ENCODE measurements at regions not wholly inside any gene's neighbourhood (a gene's known extent, or its start where the extent isn't known, plus 50 kb on each side); places are given as distances from the start of the nearest gene placed in this dataset.

GRCh38 chr6:76553256-76553655 is 480.8 kb upstream of the IMPG1 start:
- DNase-seq (ENCODE audit: low read depth, low spot score): no peak
- peaks cover 2% of the 10 kb centered on the region; the same call in 1 of the 2 replicates for H3K9me3 ChIP-seq (ENCODE audit: control insufficient read depth, insufficient read depth, low read length)
- POLR2A ChIA-PET: no interaction called here
- CTCF ChIA-PET: no interaction called here
- no peak overlapping the region for H3K27ac ChIP-seq (ENCODE audit: low read depth, low read length)
- H3K4me3 ChIP-seq (ENCODE audit: low read depth, low read length): no peak overlapping the region
- no peak for TF ChIP-seq CTCF (IDR thresholded peaks at IDR 0.05; ENCODE audit: low read depth, low read length)
- H3K27me3 ChIP-seq (ENCODE audit: control insufficient read depth, insufficient read depth, low read length): no peaks in the 10 kb centered on the region

GRCh38 chr6:76552268-76552667 is 479.8 kb upstream of the IMPG1 start:
- CTCF ChIA-PET: no interaction called here
- DNase-seq (ENCODE audit: low read depth, low spot score): no peak
- H3K9me3 ChIP-seq (ENCODE audit: control insufficient read depth, insufficient read depth, low read length): peaks cover 2% of the 10 kb centered on the region; the same call in 1 of the 2 replicates
- POLR2A ChIA-PET: no interaction called here
- no peak overlapping the region for H3K27ac ChIP-seq (ENCODE audit: low read depth, low read length)
- no peak overlapping the region for H3K4me3 ChIP-seq (ENCODE audit: low read depth, low read length)
- H3K27me3 ChIP-seq (ENCODE audit: control insufficient read depth, insufficient read depth, low read length): no peaks in the 10 kb centered on the region
- TF ChIP-seq CTCF (IDR thresholded peaks at IDR 0.05; ENCODE audit: low read depth, low read length): no peak

- Histone ChIP-seq H3K27me3 (ENCODE audit: control insufficient read depth, insufficient read depth, low read length) (no peaks in the 10 kb centered on the region), H3K9me3 (ENCODE audit: control insufficient read depth, insufficient read depth, low read length) (peaks cover 27% of the 10 kb centered on the region), H3K4me3 (ENCODE audit: low read depth, low read length) (no peak overlapping the region), H3K27ac (ENCODE audit: low read depth, low read length) (no peak overlapping the region)
- no peak for TF ChIP-seq CTCF (IDR thresholded peaks at IDR 0.05; ENCODE audit: low read depth, low read length)
- CTCF ChIA-PET: no interaction called here
- POLR2A ChIA-PET: no interaction called here
- DNase-seq (ENCODE audit: low read depth, low spot score): no peak
These were observed 461.2 kb upstream of the IMPG1 start for GRCh38 chr6:76533661-76534060.

GRCh38 chr6:76532647-76533046 is 460.2 kb upstream of the IMPG1 start:
- no peak for DNase-seq (ENCODE audit: low read depth, low spot score)
- no peak for TF ChIP-seq CTCF (IDR thresholded peaks at IDR 0.05; ENCODE audit: low read depth, low read length)
- ChIA-PET CTCF (no interaction called here), POLR2A (no interaction called here)
- H3K9me3 ChIP-seq (ENCODE audit: control insufficient read depth, insufficient read depth, low read length): peaks cover 24% of the 10 kb centered on the region
- H3K27me3 ChIP-seq (ENCODE audit: control insufficient read depth, insufficient read depth, low read length): no peaks in the 10 kb centered on the region
- H3K27ac ChIP-seq (ENCODE audit: low read depth, low read length): no peak overlapping the region
- H3K4me3 ChIP-seq (ENCODE audit: low read depth, low read length): no peak overlapping the region

GRCh38 chr6:76518443-76518842 is 446.0 kb upstream of the IMPG1 start:
- CTCF ChIA-PET: no interaction called here
- no peak for DNase-seq (ENCODE audit: low read depth, low spot score)
- Histone ChIP-seq H3K27me3 (ENCODE audit: control insufficient read depth, insufficient read depth, low read length) (no peaks in the 10 kb centered on the region), H3K27ac (ENCODE audit: low read depth, low read length) (no peak overlapping the region), H3K4me3 (ENCODE audit: low read depth, low read length) (no peak overlapping the region), H3K9me3 (ENCODE audit: control insufficient read depth, insufficient read depth, low read length) (peaks cover 2% of the 10 kb centered on the region)
- no peak for TF ChIP-seq CTCF (IDR thresholded peaks at IDR 0.05; ENCODE audit: low read depth, low read length)
- POLR2A ChIA-PET: no interaction called here
